Prostate gland (tissue), 2 donors: ENCODE measurements at regions not wholly inside any gene's neighbourhood (a gene's known extent, or its start where the extent isn't known, plus 50 kb on each side); places are given as distances from the start of the nearest gene placed in this dataset.

ENCODE experiments used
- POLR2AphosphoS5 ChIP-seq: sonication (generic); formaldehyde crosslinking; IDR thresholded peaks from one replicate; pipeline ENCODE4 v1.6.1; 2017; ENCODE audit warnings: antibody characterized with exemption
- TF ChIP-seq, protein P1 (sequence below), 4 experiments: fragments of 200-600 bp in 2 of 4; fragments of 450-650 bp in 2 of 4; sonication (generic) in 2 of 4; IDR thresholded peaks; 1 replicate in 3 of 4; 2 replicates in 1 of 4; pipeline ENCODE4 v1.5.1; 2016 to 2019; ENCODE audit warnings: antibody characterized with exemption in 4 of 4, mild to moderate bottlenecking in 2 of 4, moderate library complexity in 2 of 4

DNA sequence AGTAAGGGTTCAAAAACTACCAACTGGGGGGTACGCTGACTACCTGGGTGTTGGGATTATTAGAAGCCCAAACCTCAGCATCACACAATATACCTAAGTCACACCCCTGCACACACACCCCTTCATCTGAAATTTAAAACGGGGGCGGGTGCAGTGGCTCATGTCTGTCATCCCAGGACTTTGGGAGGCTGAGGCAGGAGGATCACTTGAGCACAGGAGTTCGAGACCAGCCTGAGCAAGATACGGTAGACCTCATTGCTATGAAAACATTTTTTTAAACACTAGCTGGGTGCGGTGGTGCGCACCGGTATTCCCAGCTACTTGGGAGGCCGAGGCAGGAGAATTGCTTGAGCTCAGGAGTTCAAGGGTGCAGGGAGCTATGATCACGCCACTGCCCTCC lies 331.0 kb downstream of the ASMT start:
- no peak for TF ChIP-seq POLR2AphosphoS5
- TF ChIP-seq, protein P1, sequence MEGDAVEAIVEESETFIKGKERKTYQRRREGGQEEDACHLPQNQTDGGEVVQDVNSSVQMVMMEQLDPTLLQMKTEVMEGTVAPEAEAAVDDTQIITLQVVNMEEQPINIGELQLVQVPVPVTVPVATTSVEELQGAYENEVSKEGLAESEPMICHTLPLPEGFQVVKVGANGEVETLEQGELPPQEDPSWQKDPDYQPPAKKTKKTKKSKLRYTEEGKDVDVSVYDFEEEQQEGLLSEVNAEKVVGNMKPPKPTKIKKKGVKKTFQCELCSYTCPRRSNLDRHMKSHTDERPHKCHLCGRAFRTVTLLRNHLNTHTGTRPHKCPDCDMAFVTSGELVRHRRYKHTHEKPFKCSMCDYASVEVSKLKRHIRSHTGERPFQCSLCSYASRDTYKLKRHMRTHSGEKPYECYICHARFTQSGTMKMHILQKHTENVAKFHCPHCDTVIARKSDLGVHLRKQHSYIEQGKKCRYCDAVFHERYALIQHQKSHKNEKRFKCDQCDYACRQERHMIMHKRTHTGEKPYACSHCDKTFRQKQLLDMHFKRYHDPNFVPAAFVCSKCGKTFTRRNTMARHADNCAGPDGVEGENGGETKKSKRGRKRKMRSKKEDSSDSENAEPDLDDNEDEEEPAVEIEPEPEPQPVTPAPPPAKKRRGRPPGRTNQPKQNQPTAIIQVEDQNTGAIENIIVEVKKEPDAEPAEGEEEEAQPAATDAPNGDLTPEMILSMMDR (IDR thresholded peaks at IDR 0.05), result no peak
